GM18517 (cell line): ENCODE measurements at regions not wholly inside any gene's neighbourhood (a gene's known extent, or its start where the extent isn't known, plus 50 kb on each side); places are given as distances from the start of the nearest gene placed in this dataset.
"Not testable (repeated sequence)": the region's sequence is repeated elsewhere in the genome, so short reads cannot be mapped to it uniquely, and the experiment has no call there.

Source experiments
- ATAC-seq: cut with Tn5 transposase; IDR thresholded peaks from one replicate; pipeline ENCODE4 v1.9.1; 2021; ENCODE audit warnings: mild to moderate bottlenecking, moderate library complexity; ENCODE audit not compliant: unreplicated experiment

DNA sequence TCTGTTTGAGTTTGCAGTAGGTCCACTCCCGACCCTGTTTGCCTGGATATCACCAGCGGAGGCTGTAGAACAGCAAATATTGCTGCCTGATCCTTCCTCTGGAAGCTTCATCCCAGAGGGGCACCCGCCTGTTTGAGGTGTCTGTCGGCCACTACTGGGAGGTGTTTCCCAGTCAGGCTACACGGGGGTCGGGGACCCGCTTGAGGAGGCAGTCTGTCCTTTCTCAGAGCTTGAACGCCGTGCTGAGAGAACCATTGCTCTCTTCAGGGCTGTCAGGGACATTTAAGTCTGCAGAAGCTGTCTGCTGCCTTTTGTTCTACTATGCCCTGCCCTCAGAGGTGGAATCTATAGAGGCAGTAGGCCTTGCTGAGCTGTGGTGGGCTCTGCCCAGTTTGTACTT is 422.3 kb downstream of the CCDC85A start:
- ATAC-seq: not testable (repeated sequence)

DNA sequence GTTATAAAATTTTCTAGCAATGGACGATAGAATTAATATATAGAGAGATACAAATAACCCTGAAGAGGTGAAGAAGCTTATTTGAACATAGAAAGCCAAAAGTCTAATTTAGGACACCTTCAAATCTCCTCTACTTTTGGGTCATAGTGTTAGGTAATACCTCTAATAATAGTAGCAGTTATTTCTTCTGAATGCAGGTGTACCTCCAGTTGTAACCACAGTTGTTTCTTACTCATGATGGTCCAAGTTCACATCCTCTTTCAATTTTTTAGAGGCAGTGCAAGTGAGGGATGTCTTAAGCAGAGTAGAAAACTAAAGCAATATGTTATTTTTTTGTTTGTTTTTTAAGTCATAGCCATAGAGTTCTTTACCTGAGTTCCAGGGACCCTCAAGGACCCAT is 429.5 kb downstream of the CCDC85A start:
- ATAC-seq: no peak

DNA sequence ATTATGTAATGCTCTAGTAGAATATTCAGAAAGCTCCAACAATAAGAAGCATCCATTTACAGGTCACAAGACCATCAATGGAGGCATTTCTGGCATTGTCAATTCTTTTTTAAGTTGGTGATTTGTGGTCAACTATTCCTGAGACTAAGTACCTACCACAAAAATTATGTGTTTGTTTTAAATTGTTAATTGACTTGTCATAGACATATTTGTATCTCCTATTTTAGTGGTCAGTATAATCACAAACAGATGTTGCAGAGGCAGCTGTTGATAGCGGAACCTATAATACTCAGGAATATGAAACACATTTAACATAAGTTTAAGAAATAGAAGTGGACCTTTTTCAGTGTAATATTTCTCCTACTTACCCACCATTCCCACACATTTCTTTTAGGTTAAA is 430.1 kb downstream of the CCDC85A start:
- ATAC-seq: no peak

DNA sequence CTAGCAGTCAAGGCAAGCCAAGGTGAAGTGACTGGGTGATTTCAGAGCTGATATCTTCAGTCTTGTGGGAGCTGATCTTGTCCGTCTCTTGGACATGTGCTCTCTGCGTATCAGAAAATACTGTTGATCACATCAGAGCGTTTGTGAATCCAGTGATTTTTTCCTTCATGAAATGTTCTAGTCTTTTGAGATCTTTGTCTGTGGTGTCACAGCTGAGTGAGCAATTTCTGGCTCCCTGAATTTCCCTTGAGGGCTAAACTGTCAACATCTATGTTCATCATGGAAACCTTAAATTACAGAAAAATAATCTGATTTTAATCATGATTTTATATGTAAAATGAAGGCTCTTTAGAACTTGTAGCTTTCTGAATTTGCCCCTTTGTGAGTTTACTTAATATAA is 432.0 kb downstream of the CCDC85A start:
- no peak for ATAC-seq

DNA sequence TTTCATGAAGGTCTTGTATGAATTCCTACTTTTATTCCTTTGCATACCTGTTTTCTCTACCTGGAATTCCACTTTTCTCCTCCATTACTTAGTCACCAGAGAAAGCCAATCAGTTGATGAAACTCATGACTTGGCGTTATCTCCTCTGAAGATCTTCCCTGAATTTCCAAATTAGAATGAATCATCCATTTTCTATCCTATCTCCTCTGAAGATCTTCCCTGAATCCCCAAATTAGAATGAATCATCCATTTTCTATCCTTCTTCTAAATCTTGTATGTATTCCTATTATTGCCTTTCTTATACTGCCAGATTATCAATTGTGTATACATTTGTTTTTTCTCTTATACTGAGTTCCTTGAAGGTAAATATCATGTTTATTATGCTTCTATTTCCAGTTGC is 440.4 kb downstream of the CCDC85A start:
- no peak for ATAC-seq

DNA sequence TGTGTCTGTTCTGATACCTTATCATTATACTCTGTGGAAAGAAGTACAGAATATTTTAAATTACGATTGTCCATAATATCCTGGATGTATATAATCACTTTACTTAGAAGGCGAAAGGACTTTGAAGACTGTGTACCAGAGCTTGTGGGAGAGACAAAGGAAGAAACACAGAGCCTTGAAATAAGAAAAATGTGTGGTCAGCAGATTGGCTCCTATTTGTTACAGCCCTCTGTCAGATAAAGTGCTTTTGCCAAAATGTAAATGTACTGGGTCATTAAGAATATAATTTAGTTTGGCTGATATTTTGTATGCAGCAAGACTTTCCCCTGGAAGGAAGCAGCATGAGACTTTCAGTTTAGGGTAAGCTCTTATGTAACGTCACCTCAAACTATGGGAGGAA is 443.1 kb downstream of the CCDC85A start:
- ATAC-seq: no peak

DNA sequence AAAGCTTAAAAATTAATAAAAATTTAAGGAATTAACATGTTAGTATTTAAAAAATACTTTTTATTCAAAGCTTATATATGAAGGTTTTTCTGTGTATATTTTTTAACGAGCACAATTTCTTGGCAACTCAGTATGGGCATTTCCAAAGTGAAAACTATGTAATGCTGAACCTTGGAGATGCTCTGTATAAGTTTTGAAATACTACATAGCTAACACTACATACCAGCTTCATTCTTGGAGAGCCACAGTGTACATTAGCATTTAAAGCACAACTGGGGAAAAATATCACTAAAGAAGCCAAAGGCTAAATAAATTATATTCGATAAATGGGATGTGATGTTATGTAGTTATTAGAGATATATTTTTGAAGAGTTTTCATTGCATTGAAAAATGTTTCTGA is 446.5 kb downstream of the CCDC85A start:
- ATAC-seq: no peak

DNA sequence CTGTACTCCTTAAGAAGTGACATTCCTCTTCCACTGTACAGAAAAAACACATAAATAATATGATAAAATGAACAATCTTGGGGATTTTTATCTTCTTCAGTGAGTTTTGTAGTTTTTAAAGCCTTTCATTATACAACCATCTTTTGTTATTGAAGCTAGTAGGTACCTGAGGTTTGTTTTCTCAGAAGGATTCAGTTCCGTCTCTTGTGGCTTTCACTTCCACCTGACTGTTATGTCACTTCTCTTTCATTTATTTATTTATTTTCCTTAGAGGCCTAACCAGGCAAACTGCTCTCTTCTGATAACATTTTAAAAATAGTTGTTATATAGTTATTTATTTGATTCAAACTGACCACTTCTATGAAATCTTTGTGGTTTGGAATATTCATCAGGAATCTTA is 464.2 kb downstream of the CCDC85A start:
- no peak for ATAC-seq

DNA sequence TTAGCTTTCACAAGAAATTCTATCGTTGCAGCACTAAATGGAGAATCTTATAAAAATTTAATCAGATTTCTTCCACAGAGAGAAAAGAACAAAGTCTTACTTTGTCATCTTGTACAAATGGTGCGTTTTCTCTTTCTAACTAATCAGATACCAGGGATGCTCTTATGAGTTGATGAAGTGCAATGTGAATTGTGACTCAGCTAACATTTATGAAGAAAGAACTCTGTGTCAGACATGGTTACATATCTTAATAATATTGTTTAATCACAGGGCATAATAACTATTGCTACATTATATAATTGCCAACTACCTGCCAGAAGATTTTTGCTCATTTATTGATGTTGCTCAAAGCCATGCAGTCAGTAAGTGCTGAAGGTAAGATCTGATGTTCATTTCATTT is 465.0 kb downstream of the CCDC85A start:
- ATAC-seq: no peak

DNA sequence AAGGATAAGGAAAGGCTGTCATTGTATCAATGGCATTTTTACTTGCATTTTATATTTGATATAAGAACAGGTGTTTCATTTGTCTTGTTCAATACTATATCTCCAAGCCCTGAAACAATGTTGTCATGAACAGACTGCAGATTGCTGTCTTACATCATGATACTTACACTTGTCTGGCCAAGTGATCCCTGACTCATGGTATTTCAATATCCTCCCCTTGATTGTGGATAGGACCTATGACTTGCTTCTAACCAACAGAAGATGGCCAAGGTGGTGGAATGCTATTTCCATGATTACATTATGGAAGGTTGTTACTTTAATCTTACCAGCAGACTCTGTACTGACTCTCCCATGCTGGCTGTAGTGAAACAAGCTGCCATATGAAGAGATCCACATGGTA is 471.1 kb downstream of the CCDC85A start:
- ATAC-seq: no peak

DNA sequence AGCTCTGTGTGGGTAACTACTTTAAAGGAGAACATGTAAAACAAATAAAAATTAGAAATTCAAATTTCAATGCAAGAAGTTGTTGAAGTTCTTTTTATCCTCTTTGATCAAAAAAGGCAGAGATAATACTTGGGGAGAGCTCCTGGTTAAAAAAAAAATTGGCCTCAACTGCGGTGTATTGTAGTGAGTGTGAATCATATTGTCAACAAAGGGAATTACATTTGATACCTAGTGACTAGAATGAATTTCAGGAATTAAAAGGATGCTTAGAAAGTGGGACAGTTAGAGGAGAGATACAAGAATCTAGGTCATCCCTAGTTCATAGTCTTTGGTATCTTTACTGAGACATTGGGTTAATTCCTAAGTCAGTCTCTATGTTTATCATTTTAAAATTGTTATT is 473.0 kb downstream of the CCDC85A start:
- ATAC-seq: no peak

DNA sequence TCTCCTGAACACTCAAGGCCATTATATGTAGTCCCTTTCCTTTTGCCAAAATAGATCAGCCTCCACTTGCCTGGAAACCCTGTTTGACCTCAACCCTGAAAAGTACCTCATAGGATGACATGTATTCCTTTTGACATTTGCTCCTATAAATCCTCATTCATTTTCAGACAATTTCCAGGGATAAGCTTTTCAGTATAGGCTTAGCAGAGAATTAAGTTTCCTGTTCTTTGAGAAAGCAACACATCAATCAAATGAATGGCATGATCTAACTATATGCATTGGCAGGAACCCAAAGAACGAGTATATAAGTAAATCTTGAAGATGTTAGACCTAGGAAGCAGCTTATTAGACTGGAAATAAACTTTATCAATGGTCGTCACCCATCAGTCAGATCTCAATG is 483.0 kb downstream of the CCDC85A start:
- ATAC-seq: no peak

DNA sequence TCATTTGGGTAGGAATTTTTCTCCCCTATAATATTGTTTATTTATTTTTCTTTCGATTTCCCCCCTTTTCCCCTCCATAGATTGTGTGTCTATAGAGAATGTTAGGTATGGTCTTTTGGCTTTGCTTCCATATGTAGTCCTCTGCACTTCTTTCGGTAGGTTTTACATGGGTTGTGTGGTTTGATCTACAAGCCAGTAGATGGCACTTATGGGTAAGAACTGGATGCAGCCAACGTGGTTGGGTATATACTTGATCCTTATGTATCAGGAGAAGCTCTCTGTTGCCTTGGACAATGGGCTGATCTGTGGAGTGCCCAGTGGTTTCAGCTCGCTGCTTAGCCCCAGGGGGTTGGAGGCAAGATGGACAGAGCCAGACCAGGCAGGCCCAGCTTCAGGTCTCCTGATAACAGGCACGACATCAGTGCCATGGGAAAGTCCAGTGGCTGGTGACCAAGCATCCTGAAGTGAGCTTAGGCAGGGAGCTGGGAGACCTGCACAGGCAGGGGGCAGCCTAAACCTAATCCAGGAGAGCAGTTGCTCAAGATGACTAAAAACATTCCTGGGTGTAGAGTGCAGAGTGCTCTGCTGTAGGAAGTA is 488.3 kb downstream of the CCDC85A start:
- ATAC-seq: no peak

DNA sequence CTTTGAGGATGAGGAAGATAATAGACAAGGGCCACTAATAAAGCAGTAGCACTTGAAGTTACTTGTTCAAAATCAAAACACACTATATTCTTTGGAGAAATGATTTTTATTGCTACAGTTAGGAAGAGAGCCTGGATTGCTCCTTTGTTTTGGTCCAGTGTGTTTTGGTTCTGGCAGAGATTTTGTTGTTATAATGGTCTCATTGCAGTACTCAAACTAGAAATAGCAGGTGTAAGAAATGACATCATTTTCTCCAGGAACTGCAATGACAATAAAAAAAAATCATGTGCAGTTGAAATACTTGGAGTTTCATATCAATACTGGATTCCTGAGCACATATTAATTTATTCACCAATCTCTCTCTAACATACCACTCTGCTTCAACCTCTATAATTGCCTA is 490.3 kb downstream of the CCDC85A start:
- no peak for ATAC-seq

DNA sequence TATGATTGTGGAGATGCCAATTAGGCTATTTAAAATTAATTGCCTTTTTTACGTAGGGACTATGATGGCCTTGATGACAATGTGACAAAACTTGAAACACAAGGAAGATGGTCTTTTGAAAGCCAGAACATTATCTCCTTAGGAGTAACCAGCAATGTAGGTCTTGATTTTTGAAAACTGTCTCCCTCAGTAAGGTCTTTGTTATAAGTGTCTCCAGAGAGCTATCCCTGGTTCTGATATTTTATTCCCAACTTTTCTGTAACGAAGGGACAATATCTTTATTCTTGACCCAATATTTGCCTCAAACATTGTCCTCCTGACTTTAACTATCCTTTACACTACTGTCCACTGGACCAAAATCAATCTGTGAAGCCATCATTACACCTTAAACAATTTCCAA is 493.2 kb downstream of the CCDC85A start:
- no peak for ATAC-seq

DNA sequence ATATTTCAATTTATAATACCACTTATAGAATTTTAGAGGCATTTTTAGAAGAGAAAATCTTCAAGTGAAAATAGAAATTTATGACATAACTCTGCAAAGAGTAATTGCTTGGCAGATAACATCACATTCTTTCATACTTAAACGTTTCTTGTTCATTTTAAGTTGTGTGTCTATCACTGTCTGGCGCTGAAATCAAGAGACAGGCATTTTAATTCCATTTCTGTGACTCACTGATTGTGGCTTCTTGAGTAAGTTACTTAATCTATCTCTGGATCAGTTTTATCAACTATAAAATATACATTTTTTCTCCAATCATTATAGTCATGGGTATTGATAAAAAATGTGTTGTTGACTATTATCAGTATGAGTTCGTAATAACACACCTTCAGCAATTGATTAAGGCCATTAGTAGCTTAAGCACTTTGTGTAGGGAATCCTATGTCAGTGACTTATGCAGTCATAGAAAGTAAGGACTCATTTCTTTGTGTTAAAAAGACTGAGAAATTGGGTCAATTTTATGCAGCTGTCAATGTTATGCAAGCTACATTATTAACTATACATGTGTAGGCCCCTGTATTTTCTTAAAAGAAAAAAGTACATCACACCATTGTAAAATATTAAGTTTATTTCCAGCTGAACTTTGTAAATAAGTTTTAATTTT is 497.3 kb downstream of the CCDC85A start:
- no peak for ATAC-seq

DNA sequence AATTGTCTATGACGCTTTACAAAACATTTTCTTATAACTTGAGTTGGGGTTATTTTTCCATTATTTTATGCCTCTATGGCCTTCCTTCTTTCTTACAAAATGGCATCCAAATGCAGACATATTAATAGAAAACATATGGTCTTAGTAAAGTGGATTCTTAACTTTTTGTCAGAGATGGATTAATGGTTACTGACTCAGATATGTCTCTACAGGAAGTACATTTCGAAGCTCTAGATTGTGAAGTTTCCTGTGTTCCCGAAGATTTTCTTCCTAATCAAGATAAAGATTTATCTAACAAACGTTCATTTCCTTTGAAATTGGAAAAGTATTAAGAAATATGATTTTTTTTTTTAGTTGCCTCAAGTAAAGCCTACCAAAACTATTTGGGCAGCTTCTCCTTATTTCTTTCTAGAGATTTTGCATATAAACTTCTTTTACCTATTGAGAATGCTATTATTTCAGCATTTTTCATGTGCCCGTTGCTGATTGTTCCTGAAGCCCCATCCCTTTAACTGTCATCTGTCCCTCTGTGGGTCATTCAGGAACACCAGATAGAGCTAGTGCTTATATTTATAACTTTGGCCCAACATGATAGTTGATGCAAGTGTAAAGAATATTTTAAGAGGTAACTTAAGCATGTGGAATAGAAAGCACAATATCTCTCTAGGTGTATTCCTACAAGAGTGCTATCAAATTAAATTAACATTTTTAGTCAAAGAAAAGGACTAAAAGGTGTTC is 498.0 kb downstream of the CCDC85A start:
- ATAC-seq: no peak

DNA sequence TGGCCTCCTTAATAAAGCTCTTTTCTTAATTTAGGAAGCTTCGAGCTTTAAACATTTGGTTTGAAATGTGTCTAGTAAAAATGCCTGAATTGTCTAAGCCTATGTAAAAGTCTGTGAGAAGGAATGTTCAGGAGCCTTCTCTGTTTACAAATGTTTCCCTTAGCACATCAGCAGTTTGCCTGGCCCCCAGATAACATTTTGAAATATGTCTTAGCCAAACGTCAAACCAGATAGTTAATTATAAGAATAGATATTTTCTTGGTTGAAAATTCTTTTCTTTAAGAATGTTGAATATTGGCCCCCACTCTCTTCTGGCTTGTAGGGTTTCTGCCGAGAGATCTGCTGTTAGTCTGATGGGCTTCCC is 498.6 kb downstream of the CCDC85A start:
- ATAC-seq: no peak

DNA sequence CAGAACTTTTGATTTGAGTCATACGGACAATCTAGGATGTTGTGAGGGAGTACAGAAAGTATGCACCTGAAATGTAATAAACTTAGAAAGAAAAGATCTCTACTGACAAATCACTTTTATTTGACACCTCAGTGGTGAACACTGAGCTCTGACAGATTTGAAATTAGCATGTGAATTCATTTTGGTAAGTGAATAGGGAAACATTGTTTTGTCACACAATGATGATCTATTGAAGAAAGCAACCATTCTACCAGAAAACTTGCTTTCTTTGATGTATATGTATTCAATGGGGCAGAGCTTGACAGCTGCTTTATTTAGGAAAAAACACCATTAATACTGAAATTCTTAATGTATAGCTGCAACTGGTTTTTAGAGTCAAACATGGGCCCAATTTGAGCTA is 500.5 kb downstream of the CCDC85A start:
- ATAC-seq: no peak

DNA sequence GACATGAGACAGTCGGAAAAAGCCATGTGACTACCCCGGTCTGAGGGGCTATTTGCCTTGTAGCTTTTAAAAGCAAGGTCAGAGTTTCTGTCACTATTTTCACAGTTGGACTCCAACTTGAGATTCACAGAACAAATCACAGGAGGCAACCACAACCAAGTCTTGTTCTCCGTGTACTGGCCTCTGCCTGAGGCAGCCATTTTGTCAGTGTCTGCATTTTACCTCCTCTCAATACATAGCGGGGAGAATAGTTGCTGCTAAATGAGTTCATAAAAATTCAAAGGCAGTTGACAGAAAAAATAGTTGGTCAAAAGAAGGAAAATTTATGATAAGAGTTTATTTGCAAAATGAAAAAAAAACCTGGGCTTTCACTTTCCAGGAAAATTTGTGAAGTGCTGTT is 501.4 kb downstream of the CCDC85A start:
- no peak for ATAC-seq

DNA sequence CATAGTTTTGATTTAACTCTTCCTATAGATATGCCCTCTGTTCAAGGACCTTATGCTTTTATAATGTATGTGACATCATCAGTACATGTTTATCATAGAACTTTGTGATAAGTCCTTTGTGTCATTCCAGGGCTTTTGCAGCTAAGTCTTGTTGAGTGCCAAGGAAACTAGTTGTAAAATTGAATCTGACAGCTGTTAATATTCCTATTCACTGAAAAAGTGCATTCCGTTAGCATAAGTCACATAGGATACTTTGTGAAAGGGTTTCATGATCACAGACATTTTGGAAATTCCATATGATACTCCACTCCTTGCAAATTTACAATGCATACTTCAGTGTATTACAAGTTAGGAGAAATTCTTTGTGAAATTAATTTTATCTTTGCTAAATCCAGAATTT is 503.4 kb downstream of the CCDC85A start:
- no peak for ATAC-seq

DNA sequence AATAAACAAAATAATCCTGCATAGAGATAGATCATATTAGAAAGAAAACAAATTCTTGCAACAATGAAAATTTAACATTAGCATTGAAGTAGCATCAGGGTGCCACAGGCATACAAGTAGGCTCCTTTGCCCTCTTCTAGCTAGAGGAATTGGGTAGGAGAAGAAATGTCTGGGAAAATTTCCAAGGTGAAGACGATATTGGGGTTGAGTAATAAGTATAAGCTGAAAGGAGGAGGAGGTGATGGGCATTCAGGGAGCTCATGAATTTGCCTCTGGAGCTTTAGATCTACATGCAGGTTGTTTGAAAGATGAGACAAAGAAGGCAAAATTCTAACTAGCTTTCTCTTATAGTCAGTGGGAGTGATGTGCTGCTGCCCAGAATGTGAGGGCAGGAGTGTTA is 504.9 kb downstream of the CCDC85A start:
- no peak for ATAC-seq

DNA sequence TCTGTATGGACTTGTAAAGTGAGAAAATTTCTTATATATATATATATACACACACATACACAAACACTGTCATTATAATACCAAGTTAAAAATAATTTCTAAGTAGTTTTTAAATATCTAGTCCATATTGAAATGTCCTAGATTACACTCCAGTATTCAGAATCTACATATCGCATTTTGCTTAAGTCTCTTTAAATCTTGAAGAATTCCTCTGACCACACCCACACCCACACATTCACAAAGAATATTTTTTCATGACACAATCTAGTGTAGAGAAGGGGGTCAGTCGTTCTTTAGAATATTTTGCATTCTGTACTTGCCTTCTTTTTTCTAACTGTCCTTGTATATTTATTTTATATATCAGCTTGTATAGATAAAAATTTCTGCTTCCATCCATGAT is 509.7 kb downstream of the CCDC85A start:
- ATAC-seq: no peak
